PFSK-1 (cell line): ENCODE measurements at regions not wholly inside any gene's neighbourhood (a gene's known extent, or its start where the extent isn't known, plus 50 kb on each side); places are given as distances from the start of the nearest gene placed in this dataset.

Source experiments
- FOXP2 ChIP-seq: optimal IDR thresholded peaks from 2 replicates; pipeline ENCODE3; 2011; ENCODE audit warnings: borderline replicate concordance, control low read depth, inconsistent platforms; ENCODE audit not compliant: insufficient read depth; ENCODE audit errors: extremely low read length, extremely low read depth
- POLR2AphosphoS5 ChIP-seq: IDR thresholded peaks from 2 replicates; pipeline ENCODE4 v1.6.1; 2012; ENCODE audit warnings: low read depth, mild to moderate bottlenecking, control low read depth, low read length, moderate library complexity
- SIN3A ChIP-seq: IDR thresholded peaks from 2 replicates; pipeline ENCODE4 v1.6.1; 2012; ENCODE audit warnings: mild to moderate bottlenecking, low read length, moderate library complexity, borderline replicate concordance; ENCODE audit not compliant: insufficient read depth
- TAF1 ChIP-seq: IDR thresholded peaks from 2 replicates; pipeline ENCODE4 v1.6.1; 2012; ENCODE audit warnings: low read length, control low read depth, borderline replicate concordance; ENCODE audit not compliant: insufficient read depth
- TF ChIP-seq, protein P1 (sequence below), 2 experiments: IDR thresholded peaks; 2 replicates each; pipeline versions ENCODE4 v1.6.1 to v1.8.0; 2011 to 2012; ENCODE audit warnings: low read depth in 2 of 2, low read length in 2 of 2, control low read depth in 1 of 2, inconsistent platforms in 1 of 2, mild to moderate bottlenecking in 1 of 2, moderate library complexity in 1 of 2; ENCODE audit not compliant: insufficient read depth in 1 of 2

DNA sequence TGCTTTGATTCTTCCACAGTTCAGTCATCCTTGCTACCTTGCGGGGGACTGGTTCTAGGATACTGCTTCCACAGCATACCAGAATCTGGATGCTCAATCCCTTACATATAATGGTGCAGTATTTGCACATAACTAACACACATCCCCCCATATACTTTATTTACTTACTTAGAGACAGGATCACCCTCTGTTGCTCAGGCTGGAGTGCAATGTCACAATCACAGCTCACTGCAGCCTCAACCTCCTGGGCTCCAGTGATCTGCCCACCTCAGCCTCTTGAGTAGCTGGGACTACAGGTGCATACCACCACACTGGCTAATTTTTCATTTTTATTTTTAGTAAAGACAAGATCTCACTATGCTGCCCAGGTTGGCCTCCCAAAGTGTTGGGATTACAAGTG, 112.2 kb downstream of the GOSR1 start:
- no peak for TF ChIP-seq SIN3A
- TF ChIP-seq POLR2AphosphoS5, result no peak
- TF ChIP-seq FOXP2, result no peak
- TF ChIP-seq TAF1, result no peak
- TF ChIP-seq, protein P1, sequence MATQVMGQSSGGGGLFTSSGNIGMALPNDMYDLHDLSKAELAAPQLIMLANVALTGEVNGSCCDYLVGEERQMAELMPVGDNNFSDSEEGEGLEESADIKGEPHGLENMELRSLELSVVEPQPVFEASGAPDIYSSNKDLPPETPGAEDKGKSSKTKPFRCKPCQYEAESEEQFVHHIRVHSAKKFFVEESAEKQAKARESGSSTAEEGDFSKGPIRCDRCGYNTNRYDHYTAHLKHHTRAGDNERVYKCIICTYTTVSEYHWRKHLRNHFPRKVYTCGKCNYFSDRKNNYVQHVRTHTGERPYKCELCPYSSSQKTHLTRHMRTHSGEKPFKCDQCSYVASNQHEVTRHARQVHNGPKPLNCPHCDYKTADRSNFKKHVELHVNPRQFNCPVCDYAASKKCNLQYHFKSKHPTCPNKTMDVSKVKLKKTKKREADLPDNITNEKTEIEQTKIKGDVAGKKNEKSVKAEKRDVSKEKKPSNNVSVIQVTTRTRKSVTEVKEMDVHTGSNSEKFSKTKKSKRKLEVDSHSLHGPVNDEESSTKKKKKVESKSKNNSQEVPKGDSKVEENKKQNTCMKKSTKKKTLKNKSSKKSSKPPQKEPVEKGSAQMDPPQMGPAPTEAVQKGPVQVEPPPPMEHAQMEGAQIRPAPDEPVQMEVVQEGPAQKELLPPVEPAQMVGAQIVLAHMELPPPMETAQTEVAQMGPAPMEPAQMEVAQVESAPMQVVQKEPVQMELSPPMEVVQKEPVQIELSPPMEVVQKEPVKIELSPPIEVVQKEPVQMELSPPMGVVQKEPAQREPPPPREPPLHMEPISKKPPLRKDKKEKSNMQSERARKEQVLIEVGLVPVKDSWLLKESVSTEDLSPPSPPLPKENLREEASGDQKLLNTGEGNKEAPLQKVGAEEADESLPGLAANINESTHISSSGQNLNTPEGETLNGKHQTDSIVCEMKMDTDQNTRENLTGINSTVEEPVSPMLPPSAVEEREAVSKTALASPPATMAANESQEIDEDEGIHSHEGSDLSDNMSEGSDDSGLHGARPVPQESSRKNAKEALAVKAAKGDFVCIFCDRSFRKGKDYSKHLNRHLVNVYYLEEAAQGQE (IDR thresholded peaks at IDR 0.05; ENCODE audit: insufficient read depth in 1 of 2, low read depth in 2 of 2, low read length in 2 of 2), result no peak

- TF ChIP-seq, protein P1 (IDR thresholded peaks at IDR 0.05; ENCODE audit: insufficient read depth in 1 of 2, low read depth in 2 of 2, low read length in 2 of 2), result no peak
- TF ChIP-seq TAF1 (no peak), FOXP2 (no peak), POLR2AphosphoS5 (no peak), SIN3A (no peak)
These were observed 111.6 kb downstream of the GOSR1 start for GRCh38 chr17:30588798-30589247.

- no peak for TF ChIP-seq SIN3A
- TF ChIP-seq TAF1, result no peak
- no peak for TF ChIP-seq FOXP2
- TF ChIP-seq, protein P1 (IDR thresholded peaks at IDR 0.05; ENCODE audit: insufficient read depth in 1 of 2, low read depth in 2 of 2, low read length in 2 of 2), result no peak
- TF ChIP-seq POLR2AphosphoS5, result no peak
These were observed 109.8 kb downstream of the GOSR1 start for GRCh38 chr17:30586818-30587595.

DNA sequence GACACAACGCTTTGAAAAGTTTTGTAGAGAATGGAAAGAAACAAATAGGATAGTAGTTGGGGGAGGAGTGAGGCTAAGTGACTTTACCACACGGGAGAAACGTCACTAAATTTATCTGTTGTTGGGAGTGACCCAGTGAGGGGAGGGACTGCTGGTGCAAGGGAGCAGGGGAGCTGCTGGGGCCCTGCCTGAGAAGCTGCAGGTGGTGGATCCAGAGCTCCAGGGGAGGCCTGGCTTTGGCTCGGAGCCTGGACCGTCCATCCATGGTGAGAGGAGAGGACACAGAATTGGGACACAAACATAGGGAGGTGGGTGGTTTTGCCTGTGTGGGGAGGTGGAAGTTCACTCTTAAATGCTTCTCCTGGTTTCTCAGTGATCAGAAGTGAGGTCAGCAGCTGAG, 107.6 kb downstream of the GOSR1 start:
- no peak for TF ChIP-seq TAF1

- TF ChIP-seq SIN3A (no peak), TAF1 (no peak), FOXP2 (no peak), POLR2AphosphoS5 (no peak)
- TF ChIP-seq, protein P1 (IDR thresholded peaks at IDR 0.05; ENCODE audit: insufficient read depth in 1 of 2, low read depth in 2 of 2, low read length in 2 of 2), result no peak
These were observed 103.7 kb downstream of the GOSR1 start for GRCh38 chr17:30580916-30581315.
